ENCODE measurements at regions not wholly inside any gene's neighbourhood (a gene's known extent, or its start where the extent isn't known, plus 50 kb on each side); places are given as distances from the start of the nearest gene placed in this dataset.

DNA sequence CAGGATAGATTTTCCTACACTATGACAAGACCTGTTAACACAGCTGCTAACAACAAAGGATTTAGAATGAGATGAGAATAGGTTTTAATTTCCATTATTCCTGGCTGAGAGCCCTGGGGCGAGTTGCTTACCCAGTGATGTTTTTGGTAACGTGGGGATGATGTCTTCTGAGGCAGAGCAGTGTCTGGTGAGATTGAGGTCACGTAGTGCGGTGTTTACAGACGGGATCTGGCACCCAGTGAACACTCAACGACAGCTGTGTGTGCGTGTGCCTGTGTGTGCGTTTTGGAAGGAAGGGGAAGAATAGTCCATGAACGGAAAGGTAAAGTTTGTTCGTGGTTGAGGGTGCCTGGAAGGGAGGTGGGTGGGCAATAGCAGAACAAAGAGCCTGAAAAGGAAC lies 384.7 kb downstream of the C6orf118 start:
- WGBS, 2 experiments (ENCODE audit: extremely low coverage in 2 of 2, insufficient read length in 1 of 2), result 0% methylated on average over 2 of the region's 10 CpGs; no CpG with 5 or more reads in 1 of the 2 experiments

More for the DNA sequence above, 384.7 kb downstream of the C6orf118 start:
- no peak for DNase-seq
- Histone ChIP-seq H3K4ac (ENCODE audit: low read depth, low read length) (no peak overlapping the region), H4K5ac (ENCODE audit: low read depth, low read length) (no peak overlapping the region), H4K20me1 (ENCODE audit: insufficient read depth, low read length) (no peaks in the 10 kb centered on the region), H3K9ac (ENCODE audit: low read depth, low read length) (no peak overlapping the region), H2AFZ (replicated peaks; ENCODE audit: low read length, poor library complexity) (no peak overlapping the region), H4K91ac (ENCODE audit: insufficient read depth, low read depth, low read length) (no peak overlapping the region), H3K4me2 (ENCODE audit: low read depth, low read length) (no peak overlapping the region), H4K8ac (ENCODE audit: low read depth in 2 of 2, low read length in 2 of 2) (no peak overlapping the region), H3K27ac (ENCODE audit: insufficient read depth, low read length) (no peak overlapping the region), H3K14ac (replicated peaks; ENCODE audit: low read depth, low read length) (no peak overlapping the region), H3K4me3 (ENCODE audit: insufficient read depth, low read depth, low read length) (no peak overlapping the region), H2BK5ac (ENCODE audit: low read depth, low read length, poor library complexity, severe bottlenecking) (no peak overlapping the region), H2BK120ac (ENCODE audit: low read depth, low read length) (no peak overlapping the region), H3K18ac (ENCODE audit: low read depth, low read length) (no peak overlapping the region), H3K56ac (ENCODE audit: extremely low read depth, insufficient read depth, low read length) (no peak overlapping the region), H2BK15ac (ENCODE audit: low read depth, low read length) (no peak overlapping the region), H3K36me3 (ENCODE audit: control insufficient read depth, insufficient read depth, low read length) (no peaks in the 10 kb centered on the region), H3K9me1 (ENCODE audit: insufficient read depth, low read length) (no peaks in the 10 kb centered on the region), H3K9me3 (ENCODE audit: control insufficient read depth, insufficient read depth, low read length) (peaks cover 6% of the 10 kb centered on the region), H3K79me1 (ENCODE audit: low read depth in 1 of 2, low read length in 2 of 2) (no peaks in the 10 kb centered on the region), H2AK9ac (replicated peaks; ENCODE audit: low read depth, low read length, poor library complexity) (no peak overlapping the region), H3K23ac (ENCODE audit: low read depth, low read length) (no peak overlapping the region), H3K27me3 (ENCODE audit: control insufficient read depth, insufficient read depth, low read length) (no peaks in the 10 kb centered on the region), H3K4me1 (ENCODE audit: control insufficient read depth, insufficient read depth, low read length) (no peaks in the 10 kb centered on the region), H2AK5ac (ENCODE audit: low read depth, low read length) (no peak overlapping the region), H2BK20ac (ENCODE audit: low read depth, low read length) (no peak overlapping the region)
- BruUV-seq (replicated peaks), result no TSS peak
- in situ Hi-C loops (cut with MboI; ENCODE audit: low sequenced_read_pairs) (no loop called here), dilution Hi-C loops (cut with HindIII; ENCODE audit: low sequenced_read_pairs, unreplicated experiment) (no loop called here), intact Hi-C loops (cut with micrococcal nuclease) (no loop called here)
- TF ChIP-seq RAD21 (IDR thresholded peaks at IDR 0.05; ENCODE audit: low read length) (no peak), BHLHE40 (IDR thresholded peaks at IDR 0.05; ENCODE audit: low read depth, low read length) (no peak), MAFK (IDR thresholded peaks at IDR 0.05; ENCODE audit: low read depth, low read length) (no peak), MAZ (IDR thresholded peaks at IDR 0.05; ENCODE audit: borderline replicate concordance, low read depth, low read length) (no peak), RFX5 (IDR thresholded peaks at IDR 0.05; ENCODE audit: low read depth, low read length) (no peak), POLR2A (IDR thresholded peaks at IDR 0.05; ENCODE audit: low read depth, low read length) (no peak), NFE2L2 (IDR thresholded peaks at IDR 0.05; ENCODE audit: low read depth, low read length) (no peak), CEBPB (IDR thresholded peaks at IDR 0.05; ENCODE audit: low read depth, low read length) (no peak), MXI1 (IDR thresholded peaks at IDR 0.05; ENCODE audit: borderline replicate concordance, low read depth, low read length) (no peak), RCOR1 (IDR thresholded peaks at IDR 0.05; ENCODE audit: insufficient replicate concordance, low read length) (no peak), SMC3 (IDR thresholded peaks at IDR 0.05; ENCODE audit: low read depth, low read length) (no peak), FOS (IDR thresholded peaks at IDR 0.05; ENCODE audit: low read depth, low read length) (no peak)
- TF ChIP-seq, protein P1, sequence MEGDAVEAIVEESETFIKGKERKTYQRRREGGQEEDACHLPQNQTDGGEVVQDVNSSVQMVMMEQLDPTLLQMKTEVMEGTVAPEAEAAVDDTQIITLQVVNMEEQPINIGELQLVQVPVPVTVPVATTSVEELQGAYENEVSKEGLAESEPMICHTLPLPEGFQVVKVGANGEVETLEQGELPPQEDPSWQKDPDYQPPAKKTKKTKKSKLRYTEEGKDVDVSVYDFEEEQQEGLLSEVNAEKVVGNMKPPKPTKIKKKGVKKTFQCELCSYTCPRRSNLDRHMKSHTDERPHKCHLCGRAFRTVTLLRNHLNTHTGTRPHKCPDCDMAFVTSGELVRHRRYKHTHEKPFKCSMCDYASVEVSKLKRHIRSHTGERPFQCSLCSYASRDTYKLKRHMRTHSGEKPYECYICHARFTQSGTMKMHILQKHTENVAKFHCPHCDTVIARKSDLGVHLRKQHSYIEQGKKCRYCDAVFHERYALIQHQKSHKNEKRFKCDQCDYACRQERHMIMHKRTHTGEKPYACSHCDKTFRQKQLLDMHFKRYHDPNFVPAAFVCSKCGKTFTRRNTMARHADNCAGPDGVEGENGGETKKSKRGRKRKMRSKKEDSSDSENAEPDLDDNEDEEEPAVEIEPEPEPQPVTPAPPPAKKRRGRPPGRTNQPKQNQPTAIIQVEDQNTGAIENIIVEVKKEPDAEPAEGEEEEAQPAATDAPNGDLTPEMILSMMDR (conservative IDR thresholded peaks at IDR 0.05; ENCODE audit: low read depth, low read length), result no peak
- ChIA-PET CTCF (no interaction called here), POLR2A (ENCODE audit: unreplicated experiment) (no interaction called here)
- no peak for ATAC-seq (ENCODE audit: low read depth)

All from IMR-90 (cell line).